ENCODE measurements at regions not wholly inside any gene's neighbourhood (a gene's known extent, or its start where the extent isn't known, plus 50 kb on each side); places are given as distances from the start of the nearest gene placed in this dataset.

GRCh38 chr2:14231391-14231898 is 401.1 kb upstream of the LRATD1 start:
- no CpG with 5 or more reads among the region's 1 CpG for WGBS (ENCODE audit: extremely low coverage, insufficient read length, low lambda C conversion rate)

More at GRCh38 chr2:14231391-14231898, 401.1 kb upstream of the LRATD1 start:
- Histone ChIP-seq H3K9me3 (ENCODE audit: control insufficient read depth, low read depth, low read length) (no peaks in the 10 kb centered on the region), H2AK5ac (ENCODE audit: insufficient read length, low read length) (no peak overlapping the region), H2BK20ac (ENCODE audit: low read depth, low read length, poor library complexity, severe bottlenecking) (no peak overlapping the region), H3K23ac (ENCODE audit: insufficient read length, low read depth, low read length) (no peak overlapping the region), H2BK12ac (ENCODE audit: insufficient read length, low read depth, low read length) (no peak overlapping the region), H3K18ac (ENCODE audit: insufficient read length, low read depth, low read length) (no peak overlapping the region), H3K79me2 (ENCODE audit: insufficient read depth, low read length) (no peaks in the 10 kb centered on the region), H3K79me1 (ENCODE audit: insufficient read depth, low read depth, low read length, poor library complexity, severe bottlenecking) (no peaks in the 10 kb centered on the region), H2BK5ac (ENCODE audit: insufficient read length, low read length) (no peak overlapping the region), H4K8ac (replicated peaks; ENCODE audit: insufficient read length, low read depth, low read length) (no peak overlapping the region), H3K9ac (ENCODE audit: extremely low read depth, insufficient read length, low read length) (no peak overlapping the region), H2BK15ac (ENCODE audit: low read depth, low read length) (no peak overlapping the region), H3K14ac (ENCODE audit: insufficient read depth, low read length) (no peak overlapping the region), H3K56ac (ENCODE audit: insufficient read length, low read depth, low read length) (no peak overlapping the region), H3T11ph (ENCODE audit: low read length) (no peak overlapping the region), H3K27me3 (ENCODE audit: insufficient read depth, low read length) (no peaks in the 10 kb centered on the region), H2BK120ac (ENCODE audit: low read depth, low read length, poor library complexity, severe bottlenecking) (no peak overlapping the region), H4K5ac (ENCODE audit: insufficient read length, low read depth, low read length) (no peak overlapping the region), H3K23me2 (ENCODE audit: insufficient read length, low read depth, low read length, poor library complexity, severe bottlenecking) (no peaks in the 10 kb centered on the region), H3K4me1 (ENCODE audit: insufficient read depth, low read length) (peaks cover 9% of the 10 kb centered on the region; the same call in 1 of the 2 replicates), H3K4ac (ENCODE audit: low read depth, low read length) (no peak overlapping the region), H4K91ac (ENCODE audit: insufficient read length, low read depth, low read length) (no peak overlapping the region), H2AFZ (ENCODE audit: low read length) (no peak overlapping the region), H3K27ac (ENCODE audit: insufficient read length, low read depth, low read length) (no peak overlapping the region), H4K20me1 (ENCODE audit: control insufficient read depth, insufficient read depth, insufficient read length) (no peaks in the 10 kb centered on the region), H3K4me2 (ENCODE audit: insufficient read depth, insufficient read length, low read length) (no peak overlapping the region)
- TF ChIP-seq CTCF (conservative IDR thresholded peaks at IDR 0.05), result no peak
- H3K4me1 Mint-ChIP-seq, result peaks cover 30 to 35% of the 10 kb centered on the region in 2 experiments
- no peak overlapping the region for H3K4me3 Mint-ChIP-seq
- peaks cover 0 to 21% (median 13%) of the 10 kb centered on the region in 3 experiments; a peak in 5 of 7 replicates for H3K36me3 Mint-ChIP-seq (ENCODE audit: insufficient read depth in 1 of 3, low read depth in 3 of 3)
- H3K9me3 Mint-ChIP-seq, result peaks cover 9 to 13% of the 10 kb centered on the region in 2 experiments
- no peak for DNase-seq
- peak overlapping the region in 1 of 3 experiments; percentile 11; a peak in 2 of 7 replicates for H3K27ac Mint-ChIP-seq
- peaks cover 60% of the 10 kb centered on the region for H3K27me3 Mint-ChIP-seq (ENCODE audit: low read depth)
